NCI-H2029 (cell line): ENCODE measurements at regions not wholly inside any gene's neighbourhood (a gene's known extent, or its start where the extent isn't known, plus 50 kb on each side); places are given as distances from the start of the nearest gene placed in this dataset.
"Not testable (repeated sequence)": the region's sequence is repeated elsewhere in the genome, so short reads cannot be mapped to it uniquely, and the experiment has no call there.

Experiments
- DNase-seq: peaks from one replicate; lab custom pipeline; 2025; lab: John Stamatoyannopoulos, UW

DNA sequence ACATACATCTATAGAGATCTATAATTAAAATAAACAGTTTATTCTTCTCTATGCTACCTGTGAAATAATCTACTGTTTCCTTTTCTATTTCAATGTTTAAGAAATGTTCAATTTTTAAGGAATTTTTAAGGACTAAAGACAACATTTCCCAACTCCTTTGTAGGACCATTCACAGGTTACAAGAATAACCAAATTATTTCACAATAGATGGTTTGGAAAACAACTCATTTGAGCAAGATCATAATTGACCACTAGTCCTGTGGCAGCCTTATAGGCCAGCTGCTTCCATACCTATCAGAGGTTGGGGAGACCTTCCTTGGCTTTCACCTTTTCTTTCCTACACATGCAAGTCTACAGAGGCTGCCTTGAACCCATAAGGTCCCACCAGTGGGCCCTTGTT is 193.7 kb downstream of the TTC39B start:
- DNase-seq, result no peak

DNA sequence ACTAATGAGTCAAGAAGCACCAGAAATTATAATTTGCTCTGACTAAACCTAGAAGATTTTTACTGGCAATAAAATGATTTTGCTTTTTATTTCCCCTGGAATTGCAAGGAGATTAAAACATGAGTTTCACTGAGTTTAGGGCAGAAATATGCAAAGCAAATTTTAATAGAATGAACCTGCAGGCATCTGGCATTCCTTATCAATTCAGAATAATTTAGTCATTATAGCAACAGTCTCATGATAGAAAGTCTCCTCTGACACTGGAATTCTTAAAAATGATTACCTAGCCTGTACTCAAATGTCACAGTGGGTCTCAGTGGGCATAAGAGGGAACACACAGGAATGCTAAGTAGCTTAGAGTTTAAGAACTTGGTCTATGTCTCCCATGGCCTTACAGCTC is 195.9 kb downstream of the TTC39B start:
- DNase-seq, result no peak

DNA sequence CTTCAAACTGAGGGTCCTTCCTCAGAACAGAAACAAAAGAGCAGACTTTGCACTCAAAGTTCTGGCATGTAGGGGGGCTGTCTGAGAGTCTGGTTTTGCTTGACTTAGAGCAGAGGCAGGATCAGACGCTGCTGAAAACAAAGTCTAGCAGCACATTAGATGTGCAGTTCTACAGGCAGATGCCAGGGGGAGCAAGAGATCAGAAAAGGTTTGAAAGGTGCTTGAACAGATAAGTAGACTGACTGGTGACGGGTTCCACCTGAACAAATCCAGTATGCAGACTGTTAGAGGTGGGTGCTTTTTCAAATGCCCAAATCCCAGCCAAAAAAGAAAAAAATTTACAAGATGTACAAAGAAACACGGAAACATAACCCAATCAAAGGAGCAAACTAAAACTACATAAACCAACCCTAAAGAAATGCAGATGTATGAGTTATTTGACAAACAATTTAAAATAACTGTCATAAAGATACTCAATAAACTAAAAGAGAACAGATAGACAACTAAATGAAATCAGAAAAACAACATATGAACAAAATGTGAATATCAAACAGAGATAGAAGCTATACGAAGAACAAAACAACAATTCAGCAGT is 194.7 kb upstream of the FREM1 start:
- DNase-seq, result no peak

DNA sequence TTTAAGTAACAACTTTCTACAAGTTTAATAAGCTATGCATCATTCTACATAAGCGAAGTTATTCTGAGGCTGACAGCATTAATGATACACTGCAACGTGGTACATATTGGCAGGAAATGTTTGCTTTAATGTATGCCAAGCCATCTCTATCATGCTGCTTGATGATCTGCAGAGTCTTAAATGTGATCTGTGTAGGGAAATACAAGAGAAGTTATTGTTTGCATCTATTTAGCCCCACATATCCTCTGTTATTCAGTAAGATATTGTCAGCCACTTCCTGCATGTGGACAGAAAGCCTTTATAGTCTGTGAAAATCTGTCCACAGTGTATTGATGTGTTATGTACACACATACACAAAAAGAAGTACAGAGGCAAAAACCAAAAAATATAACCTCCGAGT is 193.1 kb upstream of the FREM1 start:
- DNase-seq, result no peak

DNA sequence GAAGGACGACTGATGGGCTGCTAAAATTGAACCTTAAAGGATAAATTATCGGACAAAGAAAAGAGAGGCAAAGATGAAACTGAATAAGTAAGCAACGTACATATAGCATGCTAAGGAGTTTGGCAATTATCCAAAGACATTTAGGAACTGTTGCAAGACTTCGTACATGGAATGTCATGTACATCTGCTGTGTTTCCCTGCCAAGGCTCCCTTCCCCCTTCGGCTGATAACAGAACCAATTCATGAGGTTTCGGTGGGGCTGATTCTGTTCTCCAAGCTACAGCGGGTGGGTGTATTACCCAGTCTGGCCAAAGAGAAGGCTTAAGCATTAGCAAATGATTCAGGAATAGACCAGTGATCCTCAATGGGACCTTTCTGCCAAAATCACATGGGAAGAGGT is 190.9 kb upstream of the FREM1 start:
- no peak for DNase-seq

DNA sequence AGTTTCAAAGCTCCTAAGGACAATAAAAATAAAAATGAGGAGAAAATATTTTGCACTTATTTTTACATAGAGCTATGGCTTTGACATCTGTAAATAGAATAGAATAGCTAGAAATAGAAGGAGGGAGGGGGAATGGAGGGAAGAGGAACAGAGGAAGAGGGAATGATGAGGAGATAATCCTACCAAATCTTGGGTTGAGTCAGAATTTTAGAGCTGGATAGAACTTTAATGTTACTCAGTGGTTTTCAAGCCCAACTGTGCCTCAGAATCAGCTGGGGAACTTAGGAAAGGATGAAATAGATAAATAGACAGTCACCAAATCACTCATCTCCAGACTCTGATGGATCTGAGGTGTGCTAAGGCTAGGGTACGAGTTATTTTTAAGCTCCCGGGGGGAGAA is 190.3 kb upstream of the FREM1 start:
- no peak for DNase-seq

DNA sequence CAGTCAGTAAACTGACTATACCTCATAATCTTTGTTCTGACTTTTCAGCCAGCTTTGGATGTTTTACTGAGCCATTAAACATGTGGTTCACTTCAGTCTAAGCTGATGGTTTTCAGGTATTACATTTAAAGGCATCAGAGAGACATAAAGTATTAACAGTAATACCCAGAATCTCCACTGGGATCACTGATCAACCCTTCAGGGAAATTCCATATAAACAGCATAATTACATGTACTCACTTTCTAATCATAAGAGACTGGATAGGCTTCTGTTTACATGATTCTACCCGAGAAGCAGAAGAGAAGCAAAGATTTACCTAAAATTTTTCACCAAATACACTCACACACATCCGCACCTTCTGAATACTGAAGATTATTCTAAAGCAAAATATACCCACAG is 186.7 kb upstream of the FREM1 start:
- no peak for DNase-seq

DNA sequence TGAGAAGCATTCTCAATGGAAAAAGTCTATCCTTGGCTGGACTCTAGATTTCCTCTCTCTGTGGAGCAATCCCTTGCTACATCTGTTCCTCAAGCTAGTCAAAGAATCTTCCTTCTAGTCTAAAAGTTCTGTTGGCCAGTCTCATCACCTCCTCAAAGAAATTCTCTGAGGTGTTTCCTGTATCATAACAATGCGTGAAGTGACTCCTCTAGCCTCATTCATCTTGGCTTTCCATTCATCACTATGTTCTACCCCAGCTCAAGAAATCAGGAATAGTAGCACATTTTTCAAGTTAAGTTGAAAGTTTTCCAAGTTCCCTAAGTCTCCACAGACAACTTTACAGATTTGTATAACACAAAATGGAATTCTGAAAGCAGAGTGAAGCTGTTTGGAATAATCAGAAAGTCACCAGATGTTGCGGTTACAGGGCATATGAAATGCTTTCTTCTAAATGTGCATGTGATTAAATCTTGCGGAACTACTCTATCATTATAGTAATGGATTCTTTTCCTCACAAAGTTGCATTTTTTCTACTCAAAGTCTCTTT is 176.6 kb upstream of the FREM1 start:
- DNase-seq, result no peak

DNA sequence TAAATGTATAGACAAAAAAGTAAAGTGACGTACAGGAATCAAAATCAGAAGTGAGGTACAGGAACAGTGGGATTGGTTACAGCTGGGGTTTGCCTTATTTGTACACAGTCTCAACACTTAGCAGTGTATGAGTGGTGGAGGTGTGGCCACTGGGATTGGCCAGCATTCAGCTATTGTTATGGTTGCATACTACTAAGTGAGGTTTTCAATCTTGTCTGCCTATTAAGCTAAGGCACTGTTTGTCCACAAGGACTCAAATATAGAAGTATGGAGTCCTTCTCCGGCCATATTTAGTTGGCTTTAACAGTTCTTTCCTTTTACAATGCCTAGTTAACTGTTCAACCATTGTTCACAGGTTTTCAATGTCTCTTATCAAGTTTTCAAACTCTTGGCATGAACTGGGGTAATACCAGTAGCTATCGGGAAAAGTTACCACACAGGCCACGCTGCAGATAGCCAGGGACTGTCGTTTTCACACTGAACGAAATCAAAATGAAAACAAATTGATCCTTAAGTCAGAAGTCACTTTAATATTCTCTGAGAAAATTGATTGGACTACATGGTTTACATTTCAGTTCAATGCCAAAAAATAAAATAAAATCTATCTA is 176.0 kb upstream of the FREM1 start:
- no peak for DNase-seq

DNA sequence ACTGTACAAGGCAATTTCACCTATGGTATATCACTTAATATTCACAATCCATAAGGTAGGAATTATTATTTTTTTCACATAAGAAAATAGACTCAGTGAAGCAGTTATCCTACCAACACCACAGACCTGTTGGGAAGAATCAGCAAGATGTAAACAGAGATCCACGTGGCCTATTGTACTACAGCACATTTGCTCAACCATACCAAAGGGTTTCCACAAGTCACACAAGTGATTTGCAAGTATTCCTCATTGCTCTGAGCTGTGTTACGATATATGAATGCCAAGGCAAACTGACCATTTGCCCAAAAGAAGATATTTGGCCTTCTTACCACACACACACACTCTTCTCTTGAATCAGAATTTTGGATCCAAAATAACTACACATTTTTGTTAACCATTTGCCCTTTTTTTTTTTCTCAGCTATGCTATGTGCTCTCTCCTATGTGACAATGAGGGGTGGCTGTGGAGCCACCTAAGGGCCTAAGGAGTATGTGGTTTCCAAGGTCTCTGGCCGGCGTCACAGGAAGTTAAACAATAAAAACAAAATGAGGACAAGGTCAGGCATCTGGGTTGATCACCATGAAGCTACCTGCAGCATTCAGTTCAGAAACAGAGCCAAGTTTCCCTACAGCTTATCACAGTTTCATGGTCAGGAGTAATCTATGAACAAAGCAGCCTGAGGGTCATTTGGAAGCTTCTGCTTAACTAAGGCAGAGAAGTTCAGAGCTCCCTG is 171.0 kb upstream of the FREM1 start:
- DNase-seq, result no peak

DNA sequence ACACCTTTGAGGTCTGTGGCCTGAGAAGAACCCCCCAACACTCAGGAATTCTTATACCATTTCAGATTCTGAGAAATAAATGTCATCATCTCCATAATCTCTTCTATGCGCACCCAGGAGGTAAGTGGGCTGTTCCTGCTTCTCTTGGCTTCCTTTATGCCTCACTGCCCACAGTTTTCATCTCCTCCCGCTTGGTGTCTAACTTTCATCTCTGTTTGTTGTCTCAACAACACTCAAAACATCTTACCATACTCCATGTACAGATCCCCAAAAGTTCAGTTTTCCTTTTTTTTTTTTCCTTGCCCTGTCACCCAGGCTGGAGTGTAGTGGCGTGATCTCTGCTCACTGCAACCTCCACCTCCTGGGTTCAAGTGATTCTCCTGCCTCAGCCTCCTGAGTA is 170.2 kb upstream of the FREM1 start:
- no peak for DNase-seq

DNA sequence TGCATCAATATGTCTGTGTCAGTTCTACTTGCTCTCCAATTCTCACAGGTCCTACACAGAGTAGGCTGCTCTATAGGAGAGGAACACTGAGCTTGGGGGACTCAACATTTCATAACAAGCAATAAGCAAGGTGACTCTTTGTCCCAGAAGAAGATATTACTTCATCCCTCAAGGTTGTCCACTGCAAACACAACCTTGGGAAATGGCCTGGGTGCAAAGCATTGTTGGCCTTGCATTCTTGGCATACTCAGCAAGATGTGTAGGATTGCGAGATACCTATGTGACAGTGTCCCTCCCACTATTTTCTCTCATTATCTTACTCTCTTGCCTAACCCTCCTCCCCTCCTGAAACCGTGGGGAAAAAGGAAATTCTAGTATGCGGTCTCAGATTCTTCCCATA is 169.8 kb upstream of the FREM1 start:
- no peak for DNase-seq

DNA sequence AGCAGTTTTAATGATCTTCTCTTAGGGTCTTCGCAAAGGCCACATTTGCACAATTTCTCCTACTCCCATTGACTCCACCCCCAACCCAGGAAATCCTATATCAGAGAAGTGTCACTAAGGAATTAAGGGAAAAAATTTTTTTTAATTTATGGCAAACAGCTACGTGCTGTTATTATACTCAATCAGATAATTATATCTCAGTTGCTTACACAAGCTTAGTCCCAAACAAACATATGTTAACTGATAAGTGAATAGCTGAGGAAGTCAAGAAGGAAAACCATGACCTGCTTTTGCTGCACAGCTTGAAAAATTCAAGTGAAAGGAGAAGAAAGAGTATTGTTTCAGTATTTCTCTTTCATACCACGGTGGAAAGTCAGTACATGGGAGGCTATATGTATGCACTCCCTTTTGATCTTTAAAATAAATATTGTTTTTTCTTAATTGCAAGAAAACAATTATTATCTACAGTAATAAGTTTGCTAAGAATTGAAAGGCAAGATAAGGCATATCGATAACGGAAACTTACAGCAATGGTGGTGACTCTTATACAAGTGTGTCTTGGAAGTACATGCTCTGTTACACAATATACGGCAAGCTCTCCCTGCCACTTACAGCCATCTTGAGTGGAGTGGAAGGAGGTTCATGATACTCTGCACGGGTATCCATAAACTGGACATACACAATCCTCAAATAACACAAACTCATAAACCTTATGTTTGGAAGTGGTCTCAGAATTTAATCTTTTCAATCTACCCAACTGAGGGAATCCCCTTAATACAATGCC is 167.9 kb upstream of the FREM1 start:
- DNase-seq, result no peak

DNA sequence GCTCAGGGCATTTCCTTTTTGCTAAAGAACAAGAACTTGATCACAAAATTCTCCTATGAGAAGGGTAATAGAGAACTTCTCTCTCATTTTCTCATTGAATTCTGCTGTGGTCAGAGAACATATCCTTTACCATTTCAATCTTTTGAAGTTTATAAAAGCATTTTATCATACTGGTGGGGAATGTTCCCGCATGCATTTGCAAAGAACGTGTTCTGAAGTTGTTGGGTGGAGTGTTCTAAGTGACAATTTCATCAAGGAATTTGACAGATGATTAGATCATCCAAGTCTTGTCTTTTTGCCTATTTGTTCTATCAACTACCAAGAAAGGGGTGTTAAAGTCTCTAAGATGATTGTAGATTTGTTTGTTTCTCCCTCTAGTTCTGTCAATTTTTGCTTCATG is 163.4 kb upstream of the FREM1 start:
- no peak for DNase-seq

DNA sequence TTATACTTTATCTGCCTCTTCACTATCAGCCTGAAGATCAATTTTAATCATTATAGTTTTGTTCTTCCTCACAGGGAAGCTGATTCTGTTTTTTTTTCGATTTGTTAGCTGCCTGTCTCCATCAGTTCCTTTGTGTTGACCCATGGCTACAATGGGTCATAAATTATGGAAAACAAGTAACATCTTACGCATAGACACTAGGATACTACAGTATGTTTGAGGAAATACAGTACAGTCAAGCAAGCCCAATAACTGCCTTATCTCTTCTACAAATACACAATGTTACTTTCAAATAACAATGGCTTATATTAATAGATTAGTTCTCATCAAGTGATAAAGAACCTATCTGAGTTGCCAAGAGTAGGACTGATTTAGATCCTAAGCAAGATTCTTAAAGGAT is 160.5 kb upstream of the FREM1 start:
- no peak for DNase-seq

DNA sequence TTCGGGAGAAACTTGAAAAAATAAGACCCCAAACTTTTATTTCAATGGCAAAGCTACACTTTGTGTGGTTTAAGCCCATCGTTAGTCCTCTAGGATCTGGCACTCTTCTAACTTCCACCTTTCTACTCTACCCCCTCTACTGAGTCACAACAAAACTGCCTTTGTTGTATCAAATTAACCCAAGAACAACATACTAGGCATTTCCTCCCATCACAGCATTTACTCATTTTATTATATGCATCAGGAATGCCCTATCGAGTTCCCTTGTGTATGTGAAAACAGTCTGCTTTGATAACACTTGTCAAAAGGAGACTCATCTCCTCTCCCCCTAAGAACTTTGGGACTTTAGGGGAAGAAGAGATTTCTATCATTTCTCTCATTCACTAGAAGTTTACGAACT is 158.9 kb upstream of the FREM1 start:
- no peak for DNase-seq

DNA sequence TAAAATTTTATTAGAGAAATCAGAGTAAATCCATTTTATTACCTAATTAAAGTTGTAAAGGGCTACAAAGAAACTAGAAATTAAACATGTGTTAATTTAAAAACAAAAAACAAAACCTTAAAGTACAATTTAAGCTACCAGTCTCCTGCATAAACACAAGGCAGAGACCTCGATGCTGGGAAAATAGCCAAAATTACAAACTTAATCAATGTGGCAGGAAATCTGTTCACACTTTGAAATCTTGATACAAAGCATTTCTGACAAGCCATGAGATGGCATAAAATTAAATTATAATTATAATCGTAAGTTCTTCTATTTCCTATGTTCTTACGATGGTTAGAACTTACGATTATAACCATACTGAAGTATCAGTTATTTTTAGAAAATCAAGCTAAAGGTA is 158.0 kb upstream of the FREM1 start:
- DNase-seq, result no peak

DNA sequence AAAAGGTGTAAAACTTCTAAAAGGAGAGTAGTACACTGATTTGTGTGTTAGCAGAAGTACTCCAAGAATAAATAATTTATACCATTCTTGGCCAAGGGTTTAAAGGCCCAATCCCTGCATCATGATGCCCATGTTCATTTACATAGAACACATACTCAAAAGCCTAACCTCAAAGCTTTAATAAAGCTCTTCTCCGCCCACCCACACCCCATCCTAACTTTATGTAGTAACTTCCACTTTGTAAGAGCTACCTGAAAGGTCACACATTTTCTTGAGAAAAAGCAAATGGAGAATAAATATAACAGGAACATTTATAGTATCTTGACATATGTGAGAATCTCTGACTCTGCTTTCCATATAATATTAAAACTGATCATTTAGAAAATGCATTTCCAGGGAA is 148.8 kb upstream of the FREM1 start:
- no peak for DNase-seq

DNA sequence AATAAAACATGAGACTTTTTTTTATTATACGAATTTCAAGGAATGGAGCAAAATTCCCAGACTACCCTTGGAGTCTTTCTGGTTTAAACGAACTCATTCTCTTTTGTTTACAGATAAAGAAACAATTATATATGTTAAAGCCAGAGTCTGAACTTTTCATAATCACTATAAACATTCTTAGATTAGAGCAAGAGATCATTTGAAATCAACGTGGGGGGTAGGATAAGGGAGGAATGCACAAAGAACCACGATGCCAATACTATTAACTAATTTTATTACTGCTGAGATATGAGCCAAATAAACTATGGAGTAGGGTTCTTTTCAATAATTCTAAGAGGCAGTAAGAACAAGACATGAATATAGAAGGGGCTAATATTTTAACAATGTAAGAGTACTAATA is 148.0 kb upstream of the FREM1 start:
- DNase-seq, result no peak

DNA sequence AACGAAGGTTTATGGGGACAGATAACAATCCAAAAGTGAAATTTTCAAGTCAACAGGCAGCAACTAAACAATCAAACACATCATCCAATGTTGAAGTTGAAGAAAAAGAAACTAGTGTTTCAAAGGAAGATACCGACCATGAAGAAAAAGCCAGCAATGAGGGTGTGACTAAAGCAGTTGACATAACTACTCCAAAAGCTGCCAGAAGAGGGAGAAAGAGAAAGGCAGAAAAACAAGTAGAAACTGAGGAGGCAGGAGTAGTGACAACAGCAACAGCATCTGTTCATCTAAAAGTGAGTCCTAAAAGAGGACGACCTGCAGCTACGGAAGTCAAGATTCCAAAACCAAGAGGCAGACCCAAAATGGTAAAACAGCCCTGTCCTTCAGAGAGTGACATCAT is 145.1 kb upstream of the FREM1 start:
- not testable (repeated sequence) for DNase-seq

DNA sequence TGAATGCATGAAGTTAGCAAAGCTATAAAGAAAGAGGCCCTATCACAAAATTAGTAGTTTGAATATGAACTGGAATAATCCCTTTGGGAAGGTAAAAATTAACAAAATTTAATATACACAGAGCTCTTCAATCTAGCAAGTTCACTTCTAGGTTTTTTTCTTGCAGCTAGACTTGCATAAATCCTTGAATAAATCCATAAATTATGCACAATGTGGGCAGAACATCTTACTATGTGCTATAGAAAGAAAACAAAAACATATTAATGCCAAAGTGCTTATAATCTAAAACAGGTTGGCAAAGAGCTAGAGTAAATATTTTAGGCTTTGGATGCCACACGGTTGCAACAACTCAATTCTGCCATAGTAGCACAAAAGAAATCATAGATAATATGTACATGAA is 138.5 kb upstream of the FREM1 start:
- no peak for DNase-seq

DNA sequence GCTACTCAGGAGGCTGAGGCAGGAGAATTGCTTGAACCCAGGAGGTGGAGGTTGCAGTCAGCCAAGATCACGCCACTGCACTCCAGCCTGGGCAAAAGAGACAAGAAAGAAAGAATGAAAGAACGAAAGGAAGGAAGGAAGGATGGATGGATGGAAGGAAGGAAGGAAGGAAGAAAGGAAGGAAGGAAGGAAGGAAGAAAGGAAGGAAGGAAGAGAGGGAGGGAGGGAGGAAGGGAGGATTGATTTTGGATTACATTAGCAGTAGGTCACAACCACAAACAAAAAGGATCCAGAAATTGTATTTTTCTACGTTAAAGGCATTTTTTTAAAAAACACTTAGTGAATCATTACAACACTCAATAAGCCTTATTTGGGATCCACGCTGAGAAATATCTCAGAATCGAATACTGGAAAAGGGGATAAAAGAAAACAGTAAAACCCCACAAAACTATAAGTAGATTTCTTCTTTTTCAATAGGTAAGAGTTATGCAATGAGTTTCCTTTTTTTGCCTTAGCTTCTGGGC is 136.9 kb upstream of the FREM1 start:
- no peak for DNase-seq

DNA sequence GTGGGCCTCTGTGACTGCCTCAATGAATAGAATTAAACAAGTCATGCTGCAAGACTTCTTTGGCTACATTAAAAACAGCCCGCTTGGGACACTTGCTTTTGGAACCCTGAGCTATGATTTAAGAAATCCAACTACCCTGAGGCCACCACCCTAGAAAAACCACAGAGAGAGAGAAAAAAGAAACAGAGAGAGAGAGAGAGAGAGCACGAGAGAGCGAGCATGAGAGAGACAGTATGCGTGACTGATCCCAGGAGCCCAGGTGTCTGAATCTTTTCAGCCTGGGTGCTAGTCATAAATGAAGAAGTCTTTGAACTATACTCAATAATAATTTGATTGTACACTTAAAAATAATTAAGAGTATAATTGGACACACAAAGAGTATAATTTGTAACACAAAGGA is 123.1 kb upstream of the FREM1 start:
- no peak for DNase-seq
